Fibroblast of the aortic adventitia (primary cell): ENCODE measurements at regions not wholly inside any gene's neighbourhood (a gene's known extent, or its start where the extent isn't known, plus 50 kb on each side); places are given as distances from the start of the nearest gene placed in this dataset.
A peak's percentile ranks its signal among the peaks of the same experiment; 100 is the strongest.

Experiments
- DNase-seq: peaks from one replicate; pipeline ENCODE4 v3.0.0-alpha.2; 2010; ENCODE audit warnings: low read depth
- H3K4me3 ChIP-seq: 2 replicates; pipeline ENCODE4 v1.5.1; 2011; ENCODE audit warnings: low read depth, mild to moderate bottlenecking, control low read depth, low read length, moderate library complexity
- CTCF ChIP-seq: IDR thresholded peaks from 2 replicates; pipeline ENCODE4 v1.5.1; 2011; ENCODE audit warnings: mild to moderate bottlenecking, low read length, control low read depth, inconsistent platforms; ENCODE audit not compliant: insufficient read depth

GRCh38 chr15:38687775-38688495, 123.3 kb upstream of the RASGRP1 start:
- TF ChIP-seq CTCF, result no peak
- peak; percentile 17 for DNase-seq
- no peak overlapping the region for H3K4me3 ChIP-seq

- TF ChIP-seq CTCF, result no peak
- H3K4me3 ChIP-seq, result no peak overlapping the region
- DNase-seq, result no peak
Observed at GRCh38 chr15:38688761-38689160, 124.1 kb upstream of the RASGRP1 start.

- TF ChIP-seq CTCF, result no peak
- DNase-seq, result no peak
- no peak overlapping the region for H3K4me3 ChIP-seq
Observed at GRCh38 chr15:38689522-38689921, 124.9 kb upstream of the RASGRP1 start.

DNA sequence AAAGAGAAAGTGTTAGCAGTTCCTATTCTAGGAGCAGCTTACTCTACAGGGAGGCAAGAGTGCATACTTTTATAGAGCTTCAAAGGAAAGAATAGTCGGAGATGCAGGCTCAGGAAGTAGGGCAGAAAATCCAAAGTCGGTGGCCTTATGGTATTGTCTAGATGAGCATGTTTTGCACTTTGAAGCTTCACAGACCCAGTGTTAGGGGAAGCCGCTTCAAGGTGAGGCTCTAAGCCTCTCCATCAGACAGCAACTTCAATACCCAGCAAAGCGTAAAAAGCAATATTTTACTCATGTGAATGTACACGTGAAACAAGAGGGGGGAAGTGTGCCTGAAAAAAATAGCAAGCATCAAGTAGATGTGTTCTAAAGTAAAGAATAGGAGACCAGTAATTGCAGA, 125.6 kb upstream of the RASGRP1 start:
- no peak for DNase-seq
- no peak for TF ChIP-seq CTCF
- H3K4me3 ChIP-seq, result no peak overlapping the region

GRCh38 chr15:38690719-38691332, 126.2 kb upstream of the RASGRP1 start:
- H3K4me3 ChIP-seq, result no peak overlapping the region
- DNase-seq, result peak; percentile 80
- peak; percentile 78 for TF ChIP-seq CTCF

GRCh38 chr15:38691377-38691776, 126.8 kb upstream of the RASGRP1 start:
- peak; percentile 34 for DNase-seq
- H3K4me3 ChIP-seq, result no peak overlapping the region
- no peak for TF ChIP-seq CTCF
